HFF-Myc (cell line): ENCODE measurements at regions not wholly inside any gene's neighbourhood (a gene's known extent, or its start where the extent isn't known, plus 50 kb on each side); places are given as distances from the start of the nearest gene placed in this dataset.
A peak's percentile ranks its signal among the peaks of the same experiment; 100 is the strongest.

ENCODE experiments used
- DNase-seq: peaks from one replicate; pipeline ENCODE4 v3.0.0-alpha.2; 2011; ENCODE audit warnings: low read depth; ENCODE audit errors: extremely low read depth
- H3K4me3 ChIP-seq: replicated peaks from 2 replicates; pipeline ENCODE4 v1.5.1; 2011; ENCODE audit warnings: low read depth, mild to moderate bottlenecking, control low read depth, low read length
- TF ChIP-seq, protein P1 (sequence below): IDR thresholded peaks from 2 replicates; pipeline ENCODE4 v1.5.1; 2012; ENCODE audit warnings: mild to moderate bottlenecking, low read depth, low read length, control low read depth; ENCODE audit errors: missing control alignments

DNA sequence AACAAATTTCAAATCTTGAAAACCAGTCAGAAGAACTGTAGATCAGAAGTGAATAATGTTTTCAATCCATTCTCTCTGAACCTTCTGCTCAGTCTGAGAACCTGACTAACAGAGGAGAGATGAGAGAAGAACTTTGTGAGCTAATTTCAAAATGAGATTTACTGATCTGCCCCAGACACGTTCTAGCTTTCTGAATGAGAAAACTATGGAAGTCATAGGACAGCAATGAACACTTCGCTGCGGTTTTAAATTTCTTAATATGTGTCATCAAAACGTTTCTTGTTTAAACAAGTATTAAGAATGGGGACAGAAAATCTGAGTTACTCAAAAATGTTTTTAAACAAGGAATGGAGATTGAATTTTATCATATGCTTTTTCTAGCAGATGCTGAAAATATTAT lies 66.6 kb upstream of the FAR2 start:
- no peak overlapping the region for H3K4me3 ChIP-seq
- TF ChIP-seq, protein P1, sequence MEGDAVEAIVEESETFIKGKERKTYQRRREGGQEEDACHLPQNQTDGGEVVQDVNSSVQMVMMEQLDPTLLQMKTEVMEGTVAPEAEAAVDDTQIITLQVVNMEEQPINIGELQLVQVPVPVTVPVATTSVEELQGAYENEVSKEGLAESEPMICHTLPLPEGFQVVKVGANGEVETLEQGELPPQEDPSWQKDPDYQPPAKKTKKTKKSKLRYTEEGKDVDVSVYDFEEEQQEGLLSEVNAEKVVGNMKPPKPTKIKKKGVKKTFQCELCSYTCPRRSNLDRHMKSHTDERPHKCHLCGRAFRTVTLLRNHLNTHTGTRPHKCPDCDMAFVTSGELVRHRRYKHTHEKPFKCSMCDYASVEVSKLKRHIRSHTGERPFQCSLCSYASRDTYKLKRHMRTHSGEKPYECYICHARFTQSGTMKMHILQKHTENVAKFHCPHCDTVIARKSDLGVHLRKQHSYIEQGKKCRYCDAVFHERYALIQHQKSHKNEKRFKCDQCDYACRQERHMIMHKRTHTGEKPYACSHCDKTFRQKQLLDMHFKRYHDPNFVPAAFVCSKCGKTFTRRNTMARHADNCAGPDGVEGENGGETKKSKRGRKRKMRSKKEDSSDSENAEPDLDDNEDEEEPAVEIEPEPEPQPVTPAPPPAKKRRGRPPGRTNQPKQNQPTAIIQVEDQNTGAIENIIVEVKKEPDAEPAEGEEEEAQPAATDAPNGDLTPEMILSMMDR, result no peak
- DNase-seq, result no peak

DNA sequence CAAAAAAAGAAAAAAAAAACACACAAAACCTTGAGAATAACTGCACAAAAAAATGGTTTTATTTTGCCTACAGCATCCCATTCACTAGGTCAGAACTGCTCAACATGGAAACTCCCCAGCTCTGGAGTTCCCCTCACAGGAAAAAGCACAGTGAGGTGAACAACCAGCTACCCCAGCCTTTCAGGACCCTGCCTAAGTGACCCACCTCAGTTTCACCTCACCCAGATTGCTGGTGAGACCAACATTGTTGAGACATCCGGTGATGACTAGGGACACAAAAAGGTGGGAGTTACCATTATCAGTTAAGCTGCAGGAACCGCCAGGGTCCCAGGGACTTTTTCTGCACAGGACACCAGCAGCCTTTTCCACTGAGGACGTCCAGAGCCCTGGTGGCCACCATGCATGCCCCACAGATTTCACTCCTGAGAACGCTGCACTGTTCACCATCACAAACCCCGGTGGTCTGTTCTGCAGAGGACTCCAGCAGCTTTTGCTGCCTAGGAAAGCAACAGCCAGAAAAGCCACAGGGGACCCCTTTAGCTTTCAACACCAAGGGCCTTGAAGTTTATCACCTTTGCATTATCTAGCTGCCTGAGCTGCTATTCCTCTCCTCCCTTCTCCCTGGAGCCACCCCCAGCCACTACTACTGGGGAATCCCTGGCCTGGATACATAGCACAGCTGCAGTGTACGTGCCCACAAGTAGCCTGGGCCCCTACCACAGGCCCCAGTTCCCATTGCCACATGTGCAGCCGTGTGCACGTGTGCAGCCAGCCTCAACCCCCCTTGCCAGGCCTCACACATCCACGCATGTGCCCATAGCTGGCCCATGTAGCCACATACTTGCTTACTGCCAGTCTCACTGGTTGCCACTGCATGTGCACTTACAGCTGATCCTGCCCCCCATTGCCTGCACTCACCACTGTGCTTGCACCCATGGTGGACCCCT lies 62.5 kb upstream of the FAR2 start:
- H3K4me3 ChIP-seq, result no peak overlapping the region
- TF ChIP-seq, protein P1, result no peak
- no peak for DNase-seq

DNA sequence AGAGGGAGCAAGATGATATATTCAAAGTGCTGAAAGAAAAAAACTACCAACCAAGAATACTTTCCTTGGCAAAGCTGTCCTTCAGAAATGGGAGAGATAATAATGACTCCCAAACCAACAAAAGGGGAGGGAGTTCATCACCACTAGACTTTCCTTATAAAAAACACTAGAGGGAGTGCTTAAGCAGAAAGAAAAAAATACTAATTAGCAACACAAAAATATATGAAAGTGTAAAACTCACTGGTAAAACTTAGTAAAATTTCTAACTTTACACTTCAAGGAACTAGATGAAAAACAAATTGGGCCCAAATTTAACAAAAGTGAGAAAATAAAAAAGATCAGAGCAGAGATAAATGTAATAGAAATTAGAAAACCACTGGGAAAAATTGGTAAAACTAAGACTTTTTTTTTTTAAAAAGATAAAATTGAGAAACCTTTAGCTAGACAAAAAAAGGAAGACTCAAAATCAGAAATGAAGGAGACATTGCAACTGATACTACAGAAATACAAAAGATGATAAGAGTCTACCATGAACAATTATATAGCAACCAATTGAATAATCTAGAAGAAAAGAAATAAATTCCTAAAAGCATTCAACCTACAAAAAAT lies 60.4 kb upstream of the FAR2 start:
- DNase-seq, result peak; percentile 4
- TF ChIP-seq, protein P1, result peak; percentile 31
- H3K4me3 ChIP-seq, result no peak overlapping the region
